ENCODE measurements at regions not wholly inside any gene's neighbourhood (a gene's known extent, or its start where the extent isn't known, plus 50 kb on each side); places are given as distances from the start of the nearest gene placed in this dataset.

DNA sequence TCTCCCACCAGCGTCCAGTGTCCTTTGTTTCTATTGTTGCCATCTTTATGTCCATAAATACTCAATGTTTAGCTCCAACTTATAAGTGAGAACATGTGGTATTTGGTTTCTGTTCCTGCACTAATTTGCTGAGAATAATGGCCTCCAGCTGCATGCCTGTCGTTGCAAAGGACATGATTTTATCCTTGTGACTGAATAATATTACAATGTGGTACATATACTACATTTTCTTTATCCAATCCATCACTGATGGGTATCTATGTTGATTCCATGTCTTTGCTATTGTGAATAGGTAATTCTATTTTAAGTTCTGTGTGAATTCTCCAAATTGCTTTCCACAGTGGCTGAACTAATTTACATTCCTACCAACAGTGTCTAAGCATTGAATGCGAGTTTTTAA lies 578.6 kb upstream of the CA10 start:
- no peaks in the 10 kb centered on the region for H3K9me3 ChIP-seq (ENCODE audit: insufficient read depth, low read length)

DNA sequence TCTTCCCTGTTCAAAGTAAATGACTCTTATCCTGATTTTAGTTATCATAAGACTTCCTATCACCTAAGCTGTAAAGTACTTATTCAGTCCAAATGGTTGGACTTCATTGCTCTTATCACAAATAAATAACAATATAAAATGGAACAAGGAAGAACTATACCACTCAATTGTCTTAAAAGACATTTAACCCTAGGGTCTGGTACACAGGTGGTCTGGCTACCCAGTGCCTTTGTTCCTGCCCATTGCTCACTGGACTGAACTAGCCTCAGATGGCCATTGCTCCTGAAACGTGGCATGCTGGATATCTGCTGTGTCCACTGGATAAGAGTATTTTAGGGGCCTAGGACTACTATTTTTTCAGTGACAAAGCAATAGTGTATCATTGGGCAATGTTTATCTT lies 574.3 kb upstream of the CA10 start:
- no peak overlapping the region for H3K9ac ChIP-seq (ENCODE audit: low read length)
- TF ChIP-seq EZH2phosphoT487 (IDR thresholded peaks at IDR 0.05; ENCODE audit: low read depth) = no peak
- TF ChIP-seq, protein P1, sequence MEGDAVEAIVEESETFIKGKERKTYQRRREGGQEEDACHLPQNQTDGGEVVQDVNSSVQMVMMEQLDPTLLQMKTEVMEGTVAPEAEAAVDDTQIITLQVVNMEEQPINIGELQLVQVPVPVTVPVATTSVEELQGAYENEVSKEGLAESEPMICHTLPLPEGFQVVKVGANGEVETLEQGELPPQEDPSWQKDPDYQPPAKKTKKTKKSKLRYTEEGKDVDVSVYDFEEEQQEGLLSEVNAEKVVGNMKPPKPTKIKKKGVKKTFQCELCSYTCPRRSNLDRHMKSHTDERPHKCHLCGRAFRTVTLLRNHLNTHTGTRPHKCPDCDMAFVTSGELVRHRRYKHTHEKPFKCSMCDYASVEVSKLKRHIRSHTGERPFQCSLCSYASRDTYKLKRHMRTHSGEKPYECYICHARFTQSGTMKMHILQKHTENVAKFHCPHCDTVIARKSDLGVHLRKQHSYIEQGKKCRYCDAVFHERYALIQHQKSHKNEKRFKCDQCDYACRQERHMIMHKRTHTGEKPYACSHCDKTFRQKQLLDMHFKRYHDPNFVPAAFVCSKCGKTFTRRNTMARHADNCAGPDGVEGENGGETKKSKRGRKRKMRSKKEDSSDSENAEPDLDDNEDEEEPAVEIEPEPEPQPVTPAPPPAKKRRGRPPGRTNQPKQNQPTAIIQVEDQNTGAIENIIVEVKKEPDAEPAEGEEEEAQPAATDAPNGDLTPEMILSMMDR (IDR thresholded peaks at IDR 0.05; ENCODE audit: low read depth, low read length) = no peak
- H3K27me3 ChIP-seq (ENCODE audit: low read depth, low read length) = no peaks in the 10 kb centered on the region
- no peak overlapping the region for H3K27ac ChIP-seq (ENCODE audit: low read length)
- H3K9me3 ChIP-seq (ENCODE audit: insufficient read depth, low read length) = no peaks in the 10 kb centered on the region
- H2AFZ ChIP-seq (ENCODE audit: low read depth, low read length) = no peak overlapping the region
- no peaks in the 10 kb centered on the region for H3K4me1 ChIP-seq (ENCODE audit: low read length)
- no peaks in the 10 kb centered on the region for H3K36me3 ChIP-seq (replicated peaks; ENCODE audit: low read depth, low read length)
- H3K4me3 ChIP-seq (ENCODE audit: low read length) = no peak overlapping the region
- H3K79me2 ChIP-seq (ENCODE audit: low read length) = no peaks in the 10 kb centered on the region
- no peaks in the 10 kb centered on the region for H4K20me1 ChIP-seq (ENCODE audit: insufficient read depth, low read length)
- H3K4me2 ChIP-seq (ENCODE audit: low read length) = no peak overlapping the region

More for the DNA sequence above, 578.6 kb upstream of the CA10 start:
- no peak overlapping the region for H3K4me3 ChIP-seq (ENCODE audit: low read length)
- H2AFZ ChIP-seq (ENCODE audit: low read depth, low read length) = no peak overlapping the region
- H3K36me3 ChIP-seq (replicated peaks; ENCODE audit: low read depth, low read length) = no peaks in the 10 kb centered on the region
- H3K4me2 ChIP-seq (ENCODE audit: low read length) = no peak overlapping the region
- H3K4me1 ChIP-seq (ENCODE audit: low read length) = no peaks in the 10 kb centered on the region
- no peak overlapping the region for H3K9ac ChIP-seq (ENCODE audit: low read length)
- no peaks in the 10 kb centered on the region for H3K27me3 ChIP-seq (ENCODE audit: low read depth, low read length)
- H4K20me1 ChIP-seq (ENCODE audit: insufficient read depth, low read length) = no peaks in the 10 kb centered on the region
- no peak overlapping the region for H3K27ac ChIP-seq (ENCODE audit: low read length)
- TF ChIP-seq, protein P1 (IDR thresholded peaks at IDR 0.05; ENCODE audit: low read depth, low read length) = no peak
- TF ChIP-seq EZH2phosphoT487 (IDR thresholded peaks at IDR 0.05; ENCODE audit: low read depth) = no peak
- H3K79me2 ChIP-seq (ENCODE audit: low read length) = no peaks in the 10 kb centered on the region

DNA sequence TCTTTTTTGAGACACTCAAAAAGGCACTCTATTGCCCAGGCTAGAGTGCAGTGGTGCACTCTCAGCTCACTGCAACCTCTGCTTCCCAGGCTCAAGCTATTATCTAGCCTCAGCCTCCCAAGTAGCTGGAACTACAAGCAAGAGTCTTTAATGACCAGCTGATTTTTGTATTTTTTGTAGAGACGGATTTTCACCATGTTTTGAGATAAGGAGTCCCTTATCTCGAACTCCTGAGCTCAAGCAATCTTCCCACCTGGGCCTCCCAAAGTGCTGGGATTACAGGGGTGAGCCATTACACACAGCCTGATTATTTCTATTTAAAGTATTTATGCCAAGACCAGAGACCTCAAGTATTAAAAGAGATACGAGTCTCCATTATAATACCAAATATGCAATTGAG lies 566.1 kb upstream of the CA10 start:
- Histone ChIP-seq H2AFZ (ENCODE audit: low read depth, low read length) (no peak overlapping the region), H3K4me1 (ENCODE audit: low read length) (no peaks in the 10 kb centered on the region), H3K36me3 (replicated peaks; ENCODE audit: low read depth, low read length) (no peaks in the 10 kb centered on the region), H3K27ac (ENCODE audit: low read length) (no peak overlapping the region), H3K9me3 (ENCODE audit: insufficient read depth, low read length) (no peaks in the 10 kb centered on the region), H3K4me3 (ENCODE audit: low read length) (no peak overlapping the region), H4K20me1 (ENCODE audit: insufficient read depth, low read length) (no peaks in the 10 kb centered on the region), H3K4me2 (ENCODE audit: low read length) (no peak overlapping the region), H3K79me2 (ENCODE audit: low read length) (no peaks in the 10 kb centered on the region), H3K27me3 (ENCODE audit: low read depth, low read length) (no peaks in the 10 kb centered on the region), H3K9ac (ENCODE audit: low read length) (no peak overlapping the region)
- TF ChIP-seq EZH2phosphoT487 (IDR thresholded peaks at IDR 0.05; ENCODE audit: low read depth) = no peak
- TF ChIP-seq, protein P1 (IDR thresholded peaks at IDR 0.05; ENCODE audit: low read depth, low read length) = no peak

DNA sequence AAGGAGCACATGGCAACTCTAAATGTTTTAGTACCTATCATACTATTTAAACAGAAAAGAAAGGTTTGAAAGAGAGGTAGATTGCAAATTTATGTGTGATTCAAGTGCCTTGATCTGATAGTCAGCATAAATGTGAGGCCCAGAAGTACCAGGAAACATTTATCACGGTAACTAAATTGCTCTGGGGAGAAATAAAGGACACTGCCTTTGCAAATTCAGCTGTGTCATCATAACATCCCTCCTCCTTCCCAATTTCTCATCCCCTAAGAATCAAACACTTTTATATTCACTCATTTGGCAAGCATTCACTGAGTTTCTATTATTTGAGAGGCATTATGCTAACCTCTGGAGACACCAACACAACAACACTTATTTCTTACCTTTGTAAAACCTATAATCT lies 563.4 kb upstream of the CA10 start:
- no peaks in the 10 kb centered on the region for H4K20me1 ChIP-seq (ENCODE audit: insufficient read depth, low read length)
- TF ChIP-seq, protein P1 (IDR thresholded peaks at IDR 0.05; ENCODE audit: low read depth, low read length) = no peak
- no peaks in the 10 kb centered on the region for H3K9me3 ChIP-seq (ENCODE audit: insufficient read depth, low read length)
- no peaks in the 10 kb centered on the region for H3K27me3 ChIP-seq (ENCODE audit: low read depth, low read length)
- H3K4me1 ChIP-seq (ENCODE audit: low read length) = no peaks in the 10 kb centered on the region
- no peaks in the 10 kb centered on the region for H3K36me3 ChIP-seq (replicated peaks; ENCODE audit: low read depth, low read length)
- H3K4me3 ChIP-seq (ENCODE audit: low read length) = no peak overlapping the region
- H3K27ac ChIP-seq (ENCODE audit: low read length) = no peak overlapping the region
- H2AFZ ChIP-seq (ENCODE audit: low read depth, low read length) = no peak overlapping the region
- no peaks in the 10 kb centered on the region for H3K79me2 ChIP-seq (ENCODE audit: low read length)
- H3K9ac ChIP-seq (ENCODE audit: low read length) = no peak overlapping the region
- no peak overlapping the region for H3K4me2 ChIP-seq (ENCODE audit: low read length)
